HepG2 (cell line): ENCODE measurements at regions not wholly inside any gene's neighbourhood (a gene's known extent, or its start where the extent isn't known, plus 50 kb on each side); places are given as distances from the start of the nearest gene placed in this dataset.

Experiments used
- ATAC-seq: fragments of 200-7000 bp; cut with Tn5 transposase; 3 replicates; pipeline ENCODE4 v1.9.1; 2020; ENCODE audit warnings: mild to moderate bottlenecking, moderate library complexity
- BruUV-seq: library from RNA; stranded (reverse); fragments of 400-500 nt; replicated peaks from 2 replicates; lab custom pipeline; 2021; lab: Mats Ljungman, UMichigan
- CTCF ChIA-PET: fragments of 300-600 bp; formaldehyde crosslinking; extraction: SDS; loops from one replicate; lab custom pipeline; 2021; ENCODE audit warnings: low total read pairs, inconsistent platforms, low intra/inter-chr PET ratio; lab: Yijun Ruan, JAX
- POLR2A ChIA-PET: fragments of 350-600 bp; sonication (Branson Sonifier 250); formaldehyde crosslinking; loops from one replicate; lab custom pipeline; 2020; ENCODE audit warnings: antibody characterized with exemption, inconsistent platforms; lab: Yijun Ruan, JAX
- DNase-seq: peaks from one replicate; pipeline ENCODE4 v3.0.0-alpha.2; 2015; ENCODE audit warnings: low spot score
- FAIRE-seq: peaks from 3 replicates; lab custom pipeline; 2011; peaks lifted over from hg19 to GRCh38; lab: Jason Lieb, UNC
- H2AFZ ChIP-seq: one replicate; pipeline ENCODE4 v1.6.1; 2011; ENCODE audit warnings: low read length, inconsistent platforms
- H3K27ac ChIP-seq: fragments of 300-600 bp; 3 replicates; pipeline ENCODE4 v1.8.0; 2011; ENCODE audit warnings: mixed run types, mild to moderate bottlenecking, mixed read lengths, low read length, inconsistent platforms; ENCODE audit not compliant: insufficient read depth; ENCODE audit errors: extremely low read length
- H3K27me3 ChIP-seq, 2 experiments: fragments of 200-600 bp in 1 of 2; 2 replicates in 1 of 2; 3 replicates in 1 of 2; pipeline versions ENCODE4 v1.6.0 to v1.8.0; 2011; ENCODE audit warnings: low read length in 2 of 2, mild to moderate bottlenecking in 2 of 2, moderate library complexity in 2 of 2, inconsistent platforms in 1 of 2; ENCODE audit not compliant: insufficient read depth in 2 of 2, control insufficient read depth in 1 of 2
- H3K36me3 ChIP-seq, 2 experiments: fragments of 200-600 bp in 1 of 2; replicated peaks in 1 of 2; 2 replicates in 1 of 2; 3 replicates in 1 of 2; pipeline versions ENCODE4 v1.5.1 to v1.8.0; 2011; ENCODE audit warnings: low read length in 2 of 2, inconsistent platforms in 1 of 2; ENCODE audit not compliant: insufficient read depth in 2 of 2, control insufficient read depth in 1 of 2
- H3K4me1 ChIP-seq: 2 replicates; pipeline ENCODE4 v1.5.1; 2012; ENCODE audit warnings: low read length, inconsistent platforms; ENCODE audit not compliant: insufficient read depth
- H3K4me2 ChIP-seq: 2 replicates; pipeline ENCODE4 v1.6.0; 2011; ENCODE audit warnings: low read depth, low read length, inconsistent platforms
- H3K4me3 ChIP-seq, 3 experiments: fragments of 200-600 bp in 1 of 3; sonication (generic), shearing (Covaris generic) in 1 of 3; replicated peaks in 1 of 3; 2 replicates each; pipeline ENCODE4 v1.5.1; 2011 to 2016; ENCODE audit warnings: low read length in 3 of 3, inconsistent platforms in 2 of 3, low read depth in 2 of 3, mild to moderate bottlenecking in 2 of 3, control low read depth in 1 of 3, mixed read lengths in 1 of 3; ENCODE audit not compliant: insufficient read depth in 1 of 3
- H3K79me2 ChIP-seq: one replicate; pipeline ENCODE4 v1.6.1; 2011; ENCODE audit warnings: low read length, inconsistent platforms; ENCODE audit not compliant: insufficient read depth
- H3K9ac ChIP-seq: 2 replicates; pipeline ENCODE4 v1.6.0; 2011; ENCODE audit warnings: mild to moderate bottlenecking, low read depth, low read length, inconsistent platforms; ENCODE audit not compliant: insufficient read depth
- H3K9me3 ChIP-seq: 2 replicates; pipeline ENCODE4 v1.5.1; 2012; ENCODE audit warnings: mild to moderate bottlenecking, low read length
- H4K20me1 ChIP-seq: 2 replicates; pipeline ENCODE4 v1.6.0; 2011; ENCODE audit warnings: inconsistent platforms, mild to moderate bottlenecking, low read length, moderate library complexity; ENCODE audit not compliant: insufficient read depth
- ATF5 ChIP-seq: sonication (generic); formaldehyde crosslinking; IDR thresholded peaks from 2 replicates; pipeline ENCODE4 v1.4.0; 2020; ENCODE audit warnings: mild to moderate bottlenecking, low read depth, missing genetic modification reagents
- EEA1 ChIP-seq: sonication (generic); formaldehyde crosslinking; IDR thresholded peaks from 2 replicates; pipeline ENCODE4 v1.5.1; 2020; ENCODE audit warnings: mild to moderate bottlenecking, missing genetic modification reagents, borderline replicate concordance
- NFE2 ChIP-seq: sonication (generic); formaldehyde crosslinking; IDR thresholded peaks from 2 replicates; pipeline ENCODE4 v1.4.0; 2020; ENCODE audit warnings: missing genetic modification reagents
- PAF1 ChIP-seq: IDR thresholded peaks from 2 replicates; pipeline ENCODE4 v1.6.1; 2016; ENCODE audit warnings: missing genetic modification reagents, missing compliant biosample characterization
- U2AF1 ChIP-seq: fragments of 200-400 bp; formaldehyde crosslinking; optimal IDR thresholded peaks from 2 replicates; pipeline ENCODE3; 2017; ENCODE audit warnings: mild to moderate bottlenecking, low read depth, low read length
- ZBTB21 ChIP-seq: sonication (generic); formaldehyde crosslinking; IDR thresholded peaks from 2 replicates; pipeline ENCODE4 v1.4.0; 2020; ENCODE audit warnings: missing genetic modification reagents
- ZNF296 ChIP-seq: sonication (generic); formaldehyde crosslinking; conservative IDR thresholded peaks from 2 replicates; pipeline ENCODE4 v1.5.0; 2020; ENCODE audit warnings: mild to moderate bottlenecking, missing genetic modification reagents
- ZNF414 ChIP-seq: sonication (generic); formaldehyde crosslinking; IDR thresholded peaks from 2 replicates; pipeline ENCODE4 v1.5.0; 2020; ENCODE audit warnings: missing genetic modification reagents
- WGBS: methylation state at CpG from one replicate; pipeline ENCODE4 v1.1.6; 2017; ENCODE audit warnings: low lambda C conversion rate; 5-methylcytosine and 5-hydroxymethylcytosine counted together
- in situ Hi-C: cut with HindIII; loops from 2 replicates; pipeline ENCODE4 v1.10.0; 2017; ENCODE audit warnings: low pct_unique_long_range_greater_than_20kb; ENCODE audit not compliant: extremely low pct_ligation_motif_present
- intact Hi-C: fragments of 100-400 bp; cut with micrococcal nuclease; formaldehyde crosslinking; loops from one replicate; pipeline ENCODE4 v1.10.0; 2022; ENCODE audit not compliant: unreplicated experiment
- TF ChIP-seq, protein P1 (sequence below): sonication (generic); formaldehyde crosslinking; conservative IDR thresholded peaks from 2 replicates; pipeline ENCODE4 v1.4.0; 2020; ENCODE audit warnings: mild to moderate bottlenecking, missing genetic modification reagents, moderate library complexity

DNA sequence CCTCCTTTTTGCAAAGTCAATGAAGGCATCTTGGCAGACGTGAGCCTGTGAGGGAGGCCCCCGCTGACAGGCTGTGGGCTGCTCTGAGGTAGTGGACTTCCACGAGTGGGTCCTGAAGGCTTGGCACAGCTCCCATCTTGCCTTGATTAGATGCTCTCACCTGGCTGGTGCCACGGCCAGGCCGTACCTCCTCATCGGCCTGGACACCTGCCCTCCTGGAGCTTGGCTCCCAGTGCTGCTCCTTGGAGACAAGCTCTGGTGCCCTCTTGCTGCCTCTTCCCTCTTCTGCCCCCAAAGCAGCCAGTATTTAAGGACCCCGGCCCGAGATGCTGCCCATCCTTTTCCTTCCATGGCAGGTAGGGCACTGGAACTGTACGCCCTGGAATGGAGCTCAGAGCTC lies 93.5 kb downstream of the ERMARD start (continued):
- TF ChIP-seq, protein P1, sequence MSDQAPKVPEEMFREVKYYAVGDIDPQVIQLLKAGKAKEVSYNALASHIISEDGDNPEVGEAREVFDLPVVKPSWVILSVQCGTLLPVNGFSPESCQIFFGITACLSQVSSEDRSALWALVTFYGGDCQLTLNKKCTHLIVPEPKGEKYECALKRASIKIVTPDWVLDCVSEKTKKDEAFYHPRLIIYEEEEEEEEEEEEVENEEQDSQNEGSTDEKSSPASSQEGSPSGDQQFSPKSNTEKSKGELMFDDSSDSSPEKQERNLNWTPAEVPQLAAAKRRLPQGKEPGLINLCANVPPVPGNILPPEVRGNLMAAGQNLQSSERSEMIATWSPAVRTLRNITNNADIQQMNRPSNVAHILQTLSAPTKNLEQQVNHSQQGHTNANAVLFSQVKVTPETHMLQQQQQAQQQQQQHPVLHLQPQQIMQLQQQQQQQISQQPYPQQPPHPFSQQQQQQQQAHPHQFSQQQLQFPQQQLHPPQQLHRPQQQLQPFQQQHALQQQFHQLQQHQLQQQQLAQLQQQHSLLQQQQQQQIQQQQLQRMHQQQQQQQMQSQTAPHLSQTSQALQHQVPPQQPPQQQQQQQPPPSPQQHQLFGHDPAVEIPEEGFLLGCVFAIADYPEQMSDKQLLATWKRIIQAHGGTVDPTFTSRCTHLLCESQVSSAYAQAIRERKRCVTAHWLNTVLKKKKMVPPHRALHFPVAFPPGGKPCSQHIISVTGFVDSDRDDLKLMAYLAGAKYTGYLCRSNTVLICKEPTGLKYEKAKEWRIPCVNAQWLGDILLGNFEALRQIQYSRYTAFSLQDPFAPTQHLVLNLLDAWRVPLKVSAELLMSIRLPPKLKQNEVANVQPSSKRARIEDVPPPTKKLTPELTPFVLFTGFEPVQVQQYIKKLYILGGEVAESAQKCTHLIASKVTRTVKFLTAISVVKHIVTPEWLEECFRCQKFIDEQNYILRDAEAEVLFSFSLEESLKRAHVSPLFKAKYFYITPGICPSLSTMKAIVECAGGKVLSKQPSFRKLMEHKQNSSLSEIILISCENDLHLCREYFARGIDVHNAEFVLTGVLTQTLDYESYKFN (CRISPR knock-in tag), result no peak
- no peak for TF ChIP-seq U2AF1
- no peak for TF ChIP-seq ZNF414 (CRISPR knock-in tag)

DNA sequence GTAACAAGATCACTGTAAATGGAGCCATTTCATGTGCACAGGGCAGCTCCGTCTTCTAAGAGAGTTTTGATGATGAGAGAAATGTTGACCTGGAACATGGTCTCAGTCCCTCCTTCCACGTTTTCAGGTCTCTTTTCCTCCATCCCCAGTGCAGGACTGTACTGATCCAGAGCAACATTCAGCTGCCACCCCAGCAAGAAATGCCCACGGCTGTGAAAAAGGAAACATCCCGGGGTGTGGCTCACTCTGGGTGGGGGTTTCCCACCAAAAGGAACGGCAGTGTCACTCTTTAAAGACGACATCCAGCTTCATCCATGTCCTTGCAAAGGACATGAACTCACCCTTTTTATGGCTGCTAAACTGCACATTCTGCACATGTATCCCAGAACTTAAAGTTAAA lies 92.6 kb downstream of the ERMARD start:
- TF ChIP-seq NFE2 (no peak), EEA1 (no peak), ZBTB21 (CRISPR knock-in tag) (no peak), PAF1 (CRISPR knock-in tag) (no peak), ZNF296 (CRISPR knock-in tag) (no peak), ATF5 (no peak)
- Histone ChIP-seq H3K4me1 (no peaks in the 10 kb centered on the region), H3K79me2 (no peaks in the 10 kb centered on the region), H2AFZ (no peak overlapping the region), H3K9me3 (no peaks in the 10 kb centered on the region), H3K36me3 (no peaks in the 10 kb centered on the region), H3K27ac (no peak overlapping the region), H3K27me3 (peaks cover 21 to 70% of the 10 kb centered on the region in 2 experiments), H3K9ac (no peak overlapping the region), H4K20me1 (no peaks in the 10 kb centered on the region), H3K4me2 (no peak overlapping the region), H3K4me3 (no peak overlapping the region)
- BruUV-seq, result no TSS peak
- ATAC-seq, result no peak
- in situ Hi-C loops, result no loop called here
- POLR2A ChIA-PET, result no interaction called here
- intact Hi-C loops, result no loop called here
- no peak for DNase-seq
- FAIRE-seq, result no peak
- WGBS, result 14% methylated on average over 6 of the region's 6 CpGs
- CTCF ChIA-PET, result no interaction called here
